ENCODE measurements at regions not wholly inside any gene's neighbourhood (a gene's known extent, or its start where the extent isn't known, plus 50 kb on each side); places are given as distances from the start of the nearest gene placed in this dataset.
"Not testable (repeated sequence)": the region's sequence is repeated elsewhere in the genome, so short reads cannot be mapped to it uniquely, and the experiment has no call there.

- Histone ChIP-seq H3K27ac (ENCODE audit: low read length) (no peak overlapping the region), H3K4me1 (ENCODE audit: control insufficient read depth in 1 of 2, insufficient read depth in 2 of 2, low read length in 2 of 2) (no peaks in the 10 kb centered on the region), H3K4me3 (ENCODE audit: low read depth in 1 of 2, low read length in 2 of 2) (no peak overlapping the region), H3K9me3 (ENCODE audit: control insufficient read depth in 1 of 2, low read length in 2 of 2) (no peaks in the 10 kb centered on the region), H3K36me3 (ENCODE audit: control insufficient read depth in 1 of 2, insufficient read depth in 2 of 2, low read length in 2 of 2) (no peaks in the 10 kb centered on the region), H3K27me3 (ENCODE audit: low read depth, low read length) (no peaks in the 10 kb centered on the region)
These were observed 50.5 kb upstream of the PRNP start for GRCh38 chr20:4635781-4636180.

DNA sequence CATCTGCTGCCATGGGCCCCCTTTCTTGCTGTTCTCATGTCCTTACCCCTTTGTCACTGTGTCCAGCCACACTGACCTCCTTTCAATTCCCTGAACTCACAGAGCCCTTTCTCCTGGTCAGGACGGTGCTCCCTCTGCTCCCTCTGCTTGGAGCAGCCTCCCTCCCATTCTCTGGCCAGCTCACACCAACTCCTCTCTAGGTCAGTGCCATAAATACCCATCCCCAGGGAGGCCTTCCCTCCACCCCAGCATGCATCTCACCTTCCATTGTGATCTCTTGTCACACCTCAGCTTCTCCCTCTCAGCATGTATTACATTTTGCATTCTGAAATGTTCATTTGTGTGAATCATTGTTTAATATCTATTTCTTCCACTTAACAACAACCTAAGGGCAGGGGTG is 50.9 kb upstream of the PRNP start:
- Histone ChIP-seq H3K27ac (ENCODE audit: low read length) (no peak overlapping the region), H3K36me3 (ENCODE audit: control insufficient read depth in 1 of 2, insufficient read depth in 2 of 2, low read length in 2 of 2) (no peaks in the 10 kb centered on the region), H3K4me3 (ENCODE audit: low read depth in 1 of 2, low read length in 2 of 2) (no peak overlapping the region), H3K27me3 (ENCODE audit: low read depth, low read length) (no peaks in the 10 kb centered on the region), H3K4me1 (ENCODE audit: control insufficient read depth in 1 of 2, insufficient read depth in 2 of 2, low read length in 2 of 2) (no peaks in the 10 kb centered on the region), H3K9me3 (ENCODE audit: control insufficient read depth in 1 of 2, low read length in 2 of 2) (no peaks in the 10 kb centered on the region)

- no peaks in the 10 kb centered on the region for H3K4me1 ChIP-seq (ENCODE audit: control insufficient read depth in 1 of 2, insufficient read depth in 2 of 2, low read length in 2 of 2)
- H3K27ac ChIP-seq (ENCODE audit: low read length): no peak overlapping the region
- no peaks in the 10 kb centered on the region for H3K27me3 ChIP-seq (ENCODE audit: low read depth, low read length)
- H3K9me3 ChIP-seq (ENCODE audit: control insufficient read depth in 1 of 2, low read length in 2 of 2): no peaks in the 10 kb centered on the region
- no peaks in the 10 kb centered on the region for H3K36me3 ChIP-seq (ENCODE audit: control insufficient read depth in 1 of 2, insufficient read depth in 2 of 2, low read length in 2 of 2)
- H3K4me3 ChIP-seq (ENCODE audit: low read depth in 1 of 2, low read length in 2 of 2): no peak overlapping the region
These were observed 52.5 kb upstream of the PRNP start for GRCh38 chr20:4633780-4634179.

- H3K4me3 ChIP-seq (ENCODE audit: low read depth in 1 of 2, low read length in 2 of 2): no peak overlapping the region
- no peak overlapping the region for H3K27ac ChIP-seq (ENCODE audit: low read length)
- no peaks in the 10 kb centered on the region for H3K4me1 ChIP-seq (ENCODE audit: control insufficient read depth in 1 of 2, insufficient read depth in 2 of 2, low read length in 2 of 2)
- H3K27me3 ChIP-seq (ENCODE audit: low read depth, low read length): no peaks in the 10 kb centered on the region
- H3K36me3 ChIP-seq (ENCODE audit: control insufficient read depth in 1 of 2, insufficient read depth in 2 of 2, low read length in 2 of 2): no peaks in the 10 kb centered on the region
- no peaks in the 10 kb centered on the region for H3K9me3 ChIP-seq (ENCODE audit: control insufficient read depth in 1 of 2, low read length in 2 of 2)
These were observed 52.9 kb upstream of the PRNP start for GRCh38 chr20:4633379-4633778.

DNA sequence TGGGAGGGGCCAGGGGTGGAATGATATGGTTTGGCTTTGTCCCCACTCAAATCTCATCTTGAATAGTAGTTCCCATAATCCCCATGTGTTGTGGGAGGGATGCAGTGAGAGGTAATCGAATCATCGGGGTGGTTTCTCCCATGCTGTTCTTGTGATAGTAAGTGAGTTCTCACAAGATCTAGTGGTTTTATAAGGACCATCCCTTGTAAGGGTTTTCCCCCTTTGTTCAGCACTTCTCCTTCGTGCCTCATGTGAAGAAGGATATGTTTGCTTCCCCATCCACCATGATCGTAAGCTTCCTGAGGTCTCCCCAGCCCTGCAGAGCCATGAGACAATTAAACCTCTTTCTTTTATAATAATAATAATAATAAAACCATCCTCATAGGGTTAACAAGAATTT is 53.4 kb upstream of the PRNP start:
- no peaks in the 10 kb centered on the region for H3K4me1 ChIP-seq (ENCODE audit: control insufficient read depth in 1 of 2, insufficient read depth in 2 of 2, low read length in 2 of 2)
- no peaks in the 10 kb centered on the region for H3K36me3 ChIP-seq (ENCODE audit: control insufficient read depth in 1 of 2, insufficient read depth in 2 of 2, low read length in 2 of 2)
- H3K4me3 ChIP-seq (ENCODE audit: low read depth in 1 of 2, low read length in 2 of 2): no peak overlapping the region
- no peaks in the 10 kb centered on the region for H3K27me3 ChIP-seq (ENCODE audit: low read depth, low read length)
- H3K27ac ChIP-seq (ENCODE audit: low read length): no peak overlapping the region
- no peaks in the 10 kb centered on the region for H3K9me3 ChIP-seq (ENCODE audit: control insufficient read depth in 1 of 2, low read length in 2 of 2)

DNA sequence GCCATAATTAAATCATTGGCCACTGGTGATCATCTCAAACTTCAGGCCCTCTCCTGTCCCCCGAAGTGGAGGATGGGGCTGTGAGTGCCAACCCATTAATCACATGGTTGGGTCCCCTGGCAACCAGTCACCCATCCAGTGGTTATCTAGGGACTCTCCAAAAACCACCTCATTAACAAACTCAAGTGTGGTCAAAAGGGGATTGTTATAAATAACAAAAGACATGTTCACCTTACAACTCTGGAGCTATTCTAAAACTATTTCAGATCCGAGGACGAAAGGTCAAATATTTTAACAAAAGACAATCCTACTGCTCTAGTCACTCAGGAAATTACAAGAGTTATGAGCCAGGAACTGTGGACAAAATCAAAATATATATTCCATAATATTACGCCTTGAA is 60.0 kb upstream of the PRNP start:
- H3K27me3 ChIP-seq (ENCODE audit: low read depth, low read length): no peaks in the 10 kb centered on the region
- no peak overlapping the region for H3K4me3 ChIP-seq (ENCODE audit: low read depth in 1 of 2, low read length in 2 of 2)
- no peak overlapping the region for H3K27ac ChIP-seq (ENCODE audit: low read length)
- peaks cover 0 to 4% of the 10 kb centered on the region in 2 donors for H3K9me3 ChIP-seq (ENCODE audit: control insufficient read depth in 1 of 2, low read length in 2 of 2)
- no peaks in the 10 kb centered on the region for H3K4me1 ChIP-seq (ENCODE audit: control insufficient read depth in 1 of 2, insufficient read depth in 2 of 2, low read length in 2 of 2)
- no peaks in the 10 kb centered on the region for H3K36me3 ChIP-seq (ENCODE audit: control insufficient read depth in 1 of 2, insufficient read depth in 2 of 2, low read length in 2 of 2)

GRCh38 chr20:4625687-4626086 is 60.6 kb upstream of the PRNP start:
- Histone ChIP-seq H3K36me3 (ENCODE audit: control insufficient read depth in 1 of 2, insufficient read depth in 2 of 2, low read length in 2 of 2) (no peaks in the 10 kb centered on the region), H3K9me3 (ENCODE audit: control insufficient read depth in 1 of 2, low read length in 2 of 2) (peaks cover 0 to 4% of the 10 kb centered on the region in 2 donors), H3K27ac (ENCODE audit: low read length) (no peak overlapping the region), H3K4me3 (ENCODE audit: low read depth in 1 of 2, low read length in 2 of 2) (no peak overlapping the region), H3K4me1 (ENCODE audit: control insufficient read depth in 1 of 2, insufficient read depth in 2 of 2, low read length in 2 of 2) (no peaks in the 10 kb centered on the region), H3K27me3 (ENCODE audit: low read depth, low read length) (no peaks in the 10 kb centered on the region)

DNA sequence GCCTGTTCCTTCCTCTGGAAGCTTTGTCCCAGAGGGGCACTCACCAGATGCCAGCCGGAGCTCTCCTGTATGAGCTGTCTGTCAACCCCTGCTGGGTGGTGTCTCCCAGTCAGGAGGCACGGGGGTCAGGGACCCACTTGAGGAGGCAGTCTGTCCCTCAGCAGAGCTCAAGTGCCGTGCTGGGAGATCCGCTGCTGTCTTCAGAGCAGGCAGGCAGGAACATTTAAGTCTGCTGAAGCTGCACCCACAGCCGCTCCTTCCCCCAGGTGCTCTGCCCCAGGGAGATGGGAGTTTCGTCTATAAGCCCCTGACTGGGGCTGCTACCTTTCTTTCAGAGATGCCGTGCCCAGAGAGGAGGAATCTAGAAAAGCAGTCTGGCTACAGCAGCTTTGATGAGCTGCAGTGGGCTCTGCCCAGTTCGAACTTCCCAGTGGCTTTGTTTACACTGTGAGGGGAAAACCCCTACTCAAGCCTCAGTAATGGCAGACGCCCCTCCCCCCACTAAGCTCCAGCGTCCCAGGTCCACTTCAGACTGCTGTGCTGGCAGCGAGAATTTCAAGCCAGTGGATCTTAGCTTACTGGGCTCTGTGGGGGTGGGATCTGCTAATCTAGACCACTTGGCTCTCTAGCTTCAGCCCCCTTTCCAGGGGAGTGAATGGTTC is 61.5 kb upstream of the PRNP start:
- H3K9me3 ChIP-seq (ENCODE audit: control insufficient read depth in 1 of 2, low read length in 2 of 2); H3K27ac ChIP-seq (ENCODE audit: low read length): not testable (repeated sequence)

GRCh38 chr20:4619144-4619543 is 67.1 kb upstream of the PRNP start:
- not testable (repeated sequence) for H3K4me1 ChIP-seq (ENCODE audit: control insufficient read depth in 1 of 2, insufficient read depth in 2 of 2, low read length in 2 of 2); H3K27me3 ChIP-seq (ENCODE audit: low read depth, low read length); H3K9me3 ChIP-seq (ENCODE audit: control insufficient read depth in 1 of 2, low read length in 2 of 2); H3K27ac ChIP-seq (ENCODE audit: low read length); H3K4me3 ChIP-seq (ENCODE audit: low read depth in 1 of 2, low read length in 2 of 2); H3K36me3 ChIP-seq (ENCODE audit: control insufficient read depth in 1 of 2, insufficient read depth in 2 of 2, low read length in 2 of 2)

More for the DNA sequence above, 61.5 kb upstream of the PRNP start:
- not testable (repeated sequence) for H3K27me3 ChIP-seq (ENCODE audit: low read depth, low read length); H3K4me3 ChIP-seq (ENCODE audit: low read depth in 1 of 2, low read length in 2 of 2); H3K36me3 ChIP-seq (ENCODE audit: control insufficient read depth in 1 of 2, insufficient read depth in 2 of 2, low read length in 2 of 2); H3K4me1 ChIP-seq (ENCODE audit: control insufficient read depth in 1 of 2, insufficient read depth in 2 of 2, low read length in 2 of 2)

GRCh38 chr20:4617484-4617883 is 68.8 kb upstream of the PRNP start:
- Histone ChIP-seq H3K27ac (ENCODE audit: low read length) (no peak overlapping the region), H3K4me3 (ENCODE audit: low read depth in 1 of 2, low read length in 2 of 2) (no peak overlapping the region), H3K4me1 (ENCODE audit: control insufficient read depth in 1 of 2, insufficient read depth in 2 of 2, low read length in 2 of 2) (no peaks in the 10 kb centered on the region), H3K9me3 (ENCODE audit: control insufficient read depth in 1 of 2, low read length in 2 of 2) (no peaks in the 10 kb centered on the region), H3K36me3 (ENCODE audit: control insufficient read depth in 1 of 2, insufficient read depth in 2 of 2, low read length in 2 of 2) (no peaks in the 10 kb centered on the region), H3K27me3 (ENCODE audit: low read depth, low read length) (no peaks in the 10 kb centered on the region)

- H3K36me3 ChIP-seq (ENCODE audit: control insufficient read depth in 1 of 2, insufficient read depth in 2 of 2, low read length in 2 of 2): no peaks in the 10 kb centered on the region
- H3K27me3 ChIP-seq (ENCODE audit: low read depth, low read length): no peaks in the 10 kb centered on the region
- no peaks in the 10 kb centered on the region for H3K9me3 ChIP-seq (ENCODE audit: control insufficient read depth in 1 of 2, low read length in 2 of 2)
- H3K4me1 ChIP-seq (ENCODE audit: control insufficient read depth in 1 of 2, insufficient read depth in 2 of 2, low read length in 2 of 2): no peaks in the 10 kb centered on the region
- no peak overlapping the region for H3K4me3 ChIP-seq (ENCODE audit: low read depth in 1 of 2, low read length in 2 of 2)
- no peak overlapping the region for H3K27ac ChIP-seq (ENCODE audit: low read length)
These were observed 69.2 kb upstream of the PRNP start for GRCh38 chr20:4617019-4617418.

Measured in muscle layer of duodenum (tissue), 2 donors.